Gastroesophageal sphincter (tissue), 3 donors: ENCODE measurements at regions not wholly inside any gene's neighbourhood (a gene's known extent, or its start where the extent isn't known, plus 50 kb on each side); places are given as distances from the start of the nearest gene placed in this dataset.

Experiments
- EP300 ChIP-seq: sonication (generic); formaldehyde crosslinking; IDR thresholded peaks from one replicate; pipeline ENCODE4 v1.6.1; 2017; ENCODE audit warnings: antibody characterized with exemption, mild to moderate bottlenecking
- POLR2A ChIP-seq, 2 donors: fragments of 450-650 bp; IDR thresholded peaks; one replicate each; pipeline ENCODE4 v1.6.1; 2017; ENCODE audit warnings: antibody characterized with exemption in 2 of 2, mild to moderate bottlenecking in 2 of 2, moderate library complexity in 1 of 2
- POLR2AphosphoS5 ChIP-seq: sonication (generic); formaldehyde crosslinking; IDR thresholded peaks from one replicate; pipeline ENCODE4 v1.6.1; 2017; ENCODE audit warnings: antibody characterized with exemption
- TF ChIP-seq, protein P1 (sequence below), 4 experiments: fragments of 200-600 bp in 2 of 4; fragments of 450-650 bp in 2 of 4; sonication (generic) in 1 of 4; IDR thresholded peaks; one replicate each; pipeline ENCODE4 v1.5.1; 2017 to 2019; ENCODE audit warnings: antibody characterized with exemption in 4 of 4, mild to moderate bottlenecking in 2 of 4, moderate library complexity in 2 of 4

DNA sequence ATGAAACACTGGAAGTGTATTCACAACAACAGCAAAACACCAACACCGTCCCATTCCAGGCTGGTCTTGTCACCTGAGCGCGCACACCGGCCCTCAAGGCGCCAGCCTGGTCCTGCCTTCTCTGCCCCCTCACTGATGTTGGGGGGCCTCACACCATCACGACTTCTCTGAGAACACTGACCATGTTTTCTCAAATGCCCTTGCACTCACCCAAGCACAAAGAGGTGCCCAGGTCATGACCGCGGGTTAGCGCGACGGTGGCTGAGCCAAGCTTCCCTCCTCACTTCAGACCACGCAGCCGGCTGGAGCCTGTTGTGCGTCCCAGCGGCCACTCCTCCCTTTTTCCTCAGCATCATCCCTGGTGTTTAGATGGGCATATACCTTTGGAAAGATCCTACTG, 101.3 kb upstream of the SALL3 start:
- TF ChIP-seq, protein P1, sequence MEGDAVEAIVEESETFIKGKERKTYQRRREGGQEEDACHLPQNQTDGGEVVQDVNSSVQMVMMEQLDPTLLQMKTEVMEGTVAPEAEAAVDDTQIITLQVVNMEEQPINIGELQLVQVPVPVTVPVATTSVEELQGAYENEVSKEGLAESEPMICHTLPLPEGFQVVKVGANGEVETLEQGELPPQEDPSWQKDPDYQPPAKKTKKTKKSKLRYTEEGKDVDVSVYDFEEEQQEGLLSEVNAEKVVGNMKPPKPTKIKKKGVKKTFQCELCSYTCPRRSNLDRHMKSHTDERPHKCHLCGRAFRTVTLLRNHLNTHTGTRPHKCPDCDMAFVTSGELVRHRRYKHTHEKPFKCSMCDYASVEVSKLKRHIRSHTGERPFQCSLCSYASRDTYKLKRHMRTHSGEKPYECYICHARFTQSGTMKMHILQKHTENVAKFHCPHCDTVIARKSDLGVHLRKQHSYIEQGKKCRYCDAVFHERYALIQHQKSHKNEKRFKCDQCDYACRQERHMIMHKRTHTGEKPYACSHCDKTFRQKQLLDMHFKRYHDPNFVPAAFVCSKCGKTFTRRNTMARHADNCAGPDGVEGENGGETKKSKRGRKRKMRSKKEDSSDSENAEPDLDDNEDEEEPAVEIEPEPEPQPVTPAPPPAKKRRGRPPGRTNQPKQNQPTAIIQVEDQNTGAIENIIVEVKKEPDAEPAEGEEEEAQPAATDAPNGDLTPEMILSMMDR (IDR thresholded peaks at IDR 0.05), result no peak
- TF ChIP-seq POLR2A (IDR thresholded peaks at IDR 0.05), result no peak
- no peak for TF ChIP-seq POLR2AphosphoS5
- TF ChIP-seq EP300, result no peak
